ENCODE measurements at regions not wholly inside any gene's neighbourhood (a gene's known extent, or its start where the extent isn't known, plus 50 kb on each side); places are given as distances from the start of the nearest gene placed in this dataset.

- TF ChIP-seq CTCF (IDR thresholded peaks at IDR 0.05) (no peak), POLR2AphosphoS5 (IDR thresholded peaks at IDR 0.05; ENCODE audit: low read depth, low read length) (no peak)
Observed at GRCh38 chr16:9241177-9241576, 149.7 kb downstream of the HAPSTR1 start.
